Erythroblast (primary cell): ENCODE measurements at regions not wholly inside any gene's neighbourhood (a gene's known extent, or its start where the extent isn't known, plus 50 kb on each side); places are given as distances from the start of the nearest gene placed in this dataset.
"Not testable (repeated sequence)": the region's sequence is repeated elsewhere in the genome, so short reads cannot be mapped to it uniquely, and the experiment has no call there.

Experiments used
- GATA1 ChIP-seq: IDR thresholded peaks from 2 replicates; pipeline ENCODE4 v1.6.1; 2011; ENCODE audit warnings: low read depth, mild to moderate bottlenecking, control low read depth, low read length, moderate library complexity
- POLR2A ChIP-seq: IDR thresholded peaks from 2 replicates; pipeline ENCODE4 v1.6.1; 2011; ENCODE audit warnings: mild to moderate bottlenecking, low read length

DNA sequence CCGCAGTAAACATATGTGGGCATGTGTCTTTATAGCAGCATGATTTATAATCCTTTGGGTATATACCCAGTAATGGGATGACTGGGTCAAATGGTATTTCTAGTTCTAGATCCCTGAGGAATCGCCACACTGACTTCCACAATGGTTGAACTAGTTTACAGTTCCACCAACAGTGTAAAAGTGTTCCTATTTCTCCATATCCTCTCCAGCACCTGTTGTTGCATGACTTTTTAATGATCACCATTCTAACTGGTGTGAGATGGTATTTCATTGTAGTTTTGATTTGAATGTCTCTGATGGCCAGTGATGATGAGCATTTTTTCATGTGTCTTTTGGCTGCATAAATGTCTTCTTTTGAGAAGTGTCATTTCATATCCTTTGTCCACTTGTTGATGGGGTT is 238.6 kb upstream of the ZNF337 start:
- not testable (repeated sequence) for TF ChIP-seq POLR2A, GATA1
